ENCODE measurements at regions not wholly inside any gene's neighbourhood (a gene's known extent, or its start where the extent isn't known, plus 50 kb on each side); places are given as distances from the start of the nearest gene placed in this dataset.

DNA sequence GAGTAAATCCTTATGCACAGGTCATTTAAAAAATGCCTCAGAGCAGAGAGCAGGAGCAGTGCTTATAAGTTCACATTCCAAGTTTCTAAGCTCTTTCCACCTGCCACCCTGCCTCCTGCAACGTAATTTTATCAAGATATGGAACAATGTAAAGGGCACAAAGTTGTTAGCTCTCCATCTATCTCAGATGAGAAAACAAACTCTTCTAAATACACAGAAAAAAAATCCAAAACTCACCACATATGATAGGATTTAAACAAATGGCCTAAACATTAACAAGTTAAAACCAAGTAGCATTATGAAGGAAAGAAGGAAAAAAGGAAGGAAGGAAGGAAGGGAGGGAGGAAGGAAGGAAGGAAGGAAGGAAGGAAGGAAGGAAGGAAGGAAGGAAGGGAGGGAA lies 1132.8 kb downstream of the GRM8 start:
- peaks cover 16% of the 10 kb centered on the region for H3K9me3 Mint-ChIP-seq (ENCODE audit: low read depth)
- TF ChIP-seq, protein P1, sequence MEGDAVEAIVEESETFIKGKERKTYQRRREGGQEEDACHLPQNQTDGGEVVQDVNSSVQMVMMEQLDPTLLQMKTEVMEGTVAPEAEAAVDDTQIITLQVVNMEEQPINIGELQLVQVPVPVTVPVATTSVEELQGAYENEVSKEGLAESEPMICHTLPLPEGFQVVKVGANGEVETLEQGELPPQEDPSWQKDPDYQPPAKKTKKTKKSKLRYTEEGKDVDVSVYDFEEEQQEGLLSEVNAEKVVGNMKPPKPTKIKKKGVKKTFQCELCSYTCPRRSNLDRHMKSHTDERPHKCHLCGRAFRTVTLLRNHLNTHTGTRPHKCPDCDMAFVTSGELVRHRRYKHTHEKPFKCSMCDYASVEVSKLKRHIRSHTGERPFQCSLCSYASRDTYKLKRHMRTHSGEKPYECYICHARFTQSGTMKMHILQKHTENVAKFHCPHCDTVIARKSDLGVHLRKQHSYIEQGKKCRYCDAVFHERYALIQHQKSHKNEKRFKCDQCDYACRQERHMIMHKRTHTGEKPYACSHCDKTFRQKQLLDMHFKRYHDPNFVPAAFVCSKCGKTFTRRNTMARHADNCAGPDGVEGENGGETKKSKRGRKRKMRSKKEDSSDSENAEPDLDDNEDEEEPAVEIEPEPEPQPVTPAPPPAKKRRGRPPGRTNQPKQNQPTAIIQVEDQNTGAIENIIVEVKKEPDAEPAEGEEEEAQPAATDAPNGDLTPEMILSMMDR (IDR thresholded peaks at IDR 0.05; ENCODE audit: unreplicated experiment) = no peak
- H3K4me1 Mint-ChIP-seq (ENCODE audit: low read depth) = no peaks in the 10 kb centered on the region
- no peaks in the 10 kb centered on the region for H3K36me3 Mint-ChIP-seq (ENCODE audit: insufficient read depth)
- H3K4me3 Mint-ChIP-seq (ENCODE audit: low read depth) = no peak overlapping the region
- no peaks in the 10 kb centered on the region for H3K27me3 Mint-ChIP-seq
- no peak for DNase-seq (ENCODE audit: low spot score, unreplicated experiment)
- H3K27ac Mint-ChIP-seq = no peak overlapping the region

DNA sequence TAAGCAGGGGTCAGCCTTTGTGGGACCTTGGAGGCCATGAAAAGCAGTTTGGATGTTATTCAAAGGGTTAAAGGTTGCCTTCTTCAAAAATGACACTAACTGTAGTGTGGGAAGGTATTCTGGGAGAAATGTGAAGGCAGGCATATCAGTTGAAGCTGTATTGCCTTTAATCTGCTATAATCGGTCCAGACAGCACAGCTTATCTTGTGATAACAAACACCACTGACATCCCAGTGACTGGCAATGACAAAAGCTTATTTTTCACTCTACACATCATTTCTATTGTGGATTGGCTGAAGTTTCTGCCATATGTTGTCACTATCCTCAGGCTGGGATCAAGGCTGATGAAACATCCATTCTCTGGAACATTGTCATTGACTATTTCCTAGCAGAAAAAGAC lies 1149.2 kb downstream of the GRM8 start:
- Mint-ChIP-seq H3K27ac (no peak overlapping the region), H3K4me1 (ENCODE audit: low read depth) (no peaks in the 10 kb centered on the region), H3K27me3 (no peaks in the 10 kb centered on the region), H3K9me3 (ENCODE audit: low read depth) (peaks cover 6% of the 10 kb centered on the region), H3K36me3 (ENCODE audit: insufficient read depth) (no peaks in the 10 kb centered on the region), H3K4me3 (ENCODE audit: low read depth) (no peak overlapping the region)
- TF ChIP-seq, protein P1 (IDR thresholded peaks at IDR 0.05; ENCODE audit: unreplicated experiment) = no peak
- DNase-seq (ENCODE audit: low spot score, unreplicated experiment) = no peak

DNA sequence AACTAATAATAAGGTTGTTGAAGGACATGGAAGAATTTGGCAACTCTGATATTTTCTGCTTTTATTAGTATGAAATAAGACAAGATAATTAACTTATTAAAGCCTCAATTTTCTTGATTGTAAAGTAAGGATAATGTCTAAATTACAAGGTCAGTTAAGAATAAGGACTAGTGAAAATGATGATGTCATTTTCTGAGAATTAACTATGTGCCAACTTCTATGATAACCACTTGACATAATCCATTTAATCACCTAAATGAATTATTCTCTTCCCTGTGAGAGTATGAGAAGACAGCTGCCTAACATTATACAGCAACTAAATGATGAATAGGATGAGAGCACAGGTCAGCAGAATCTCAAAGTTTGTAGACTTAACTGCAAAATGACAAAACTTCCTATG lies 1153.4 kb upstream of the POT1 start:
- peaks cover 19% of the 10 kb centered on the region for H3K9me3 Mint-ChIP-seq (ENCODE audit: low read depth)
- H3K36me3 Mint-ChIP-seq (ENCODE audit: insufficient read depth) = no peaks in the 10 kb centered on the region
- H3K4me3 Mint-ChIP-seq (ENCODE audit: low read depth) = no peak overlapping the region
- DNase-seq (ENCODE audit: low spot score, unreplicated experiment) = no peak
- no peaks in the 10 kb centered on the region for H3K27me3 Mint-ChIP-seq
- TF ChIP-seq, protein P1 (IDR thresholded peaks at IDR 0.05; ENCODE audit: unreplicated experiment) = no peak
- no peaks in the 10 kb centered on the region for H3K4me1 Mint-ChIP-seq (ENCODE audit: low read depth)
- H3K27ac Mint-ChIP-seq = no peak overlapping the region

DNA sequence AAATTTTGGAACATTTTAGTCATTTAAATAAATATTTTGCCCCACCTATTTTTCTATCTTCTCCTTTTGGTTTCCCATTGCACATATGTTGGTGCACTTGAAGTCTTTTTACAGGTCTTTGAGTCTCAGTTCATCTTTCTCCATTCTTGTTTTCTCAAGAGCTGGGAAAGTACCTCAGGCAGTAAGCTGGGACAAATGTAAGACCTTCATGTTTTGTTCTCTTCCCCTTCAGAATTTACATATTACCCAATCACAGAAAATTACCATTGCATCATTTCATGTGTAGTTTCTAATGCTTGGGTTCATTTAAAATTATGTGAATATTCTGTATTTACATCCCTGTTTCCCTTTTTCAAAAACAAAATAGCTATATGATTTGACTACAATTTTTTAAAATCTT lies 1150.0 kb upstream of the POT1 start:
- H3K4me3 Mint-ChIP-seq (ENCODE audit: low read depth) = no peak overlapping the region
- no peaks in the 10 kb centered on the region for H3K4me1 Mint-ChIP-seq (ENCODE audit: low read depth)
- no peak overlapping the region for H3K27ac Mint-ChIP-seq
- H3K9me3 Mint-ChIP-seq (ENCODE audit: low read depth) = no peaks in the 10 kb centered on the region
- DNase-seq (ENCODE audit: low spot score, unreplicated experiment) = no peak
- TF ChIP-seq, protein P1 (IDR thresholded peaks at IDR 0.05; ENCODE audit: unreplicated experiment) = no peak
- no peaks in the 10 kb centered on the region for H3K36me3 Mint-ChIP-seq (ENCODE audit: insufficient read depth)
- no peaks in the 10 kb centered on the region for H3K27me3 Mint-ChIP-seq

DNA sequence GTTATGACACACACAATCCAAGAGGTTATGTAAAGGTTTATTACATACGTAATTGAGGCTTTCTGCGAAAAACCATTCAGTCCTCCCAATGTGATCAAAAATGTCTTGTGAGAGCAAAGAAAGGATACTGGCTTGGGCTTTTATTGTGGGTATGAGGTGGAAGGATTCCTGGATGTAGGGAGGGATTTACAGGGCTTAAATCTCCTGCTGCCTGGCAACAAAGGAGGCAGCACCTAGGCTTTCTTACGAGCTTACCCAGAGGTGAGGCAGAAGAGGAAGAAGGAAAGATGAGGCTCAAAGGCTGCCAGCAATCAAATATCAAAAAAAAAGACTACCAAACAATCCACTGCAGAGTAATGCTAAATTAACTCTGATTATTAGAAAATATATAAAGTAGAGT lies 1149.5 kb upstream of the POT1 start:
- Mint-ChIP-seq H3K27ac (no peak overlapping the region), H3K9me3 (ENCODE audit: low read depth) (no peaks in the 10 kb centered on the region), H3K4me1 (ENCODE audit: low read depth) (no peaks in the 10 kb centered on the region), H3K4me3 (ENCODE audit: low read depth) (no peak overlapping the region), H3K27me3 (no peaks in the 10 kb centered on the region), H3K36me3 (ENCODE audit: insufficient read depth) (no peaks in the 10 kb centered on the region)
- DNase-seq (ENCODE audit: low spot score, unreplicated experiment) = no peak
- TF ChIP-seq, protein P1 (IDR thresholded peaks at IDR 0.05; ENCODE audit: unreplicated experiment) = no peak

All from progenitor cell of endocrine pancreas (in vitro differentiated cells).